COLO668 (cell line): ENCODE measurements at regions not wholly inside any gene's neighbourhood (a gene's known extent, or its start where the extent isn't known, plus 50 kb on each side); places are given as distances from the start of the nearest gene placed in this dataset.
"Not testable (repeated sequence)": the region's sequence is repeated elsewhere in the genome, so short reads cannot be mapped to it uniquely, and the experiment has no call there.

Experiments
- DNase-seq: peaks from one replicate; lab custom pipeline; 2025; ENCODE audit not compliant: unreplicated experiment; lab: John Stamatoyannopoulos, UW

DNA sequence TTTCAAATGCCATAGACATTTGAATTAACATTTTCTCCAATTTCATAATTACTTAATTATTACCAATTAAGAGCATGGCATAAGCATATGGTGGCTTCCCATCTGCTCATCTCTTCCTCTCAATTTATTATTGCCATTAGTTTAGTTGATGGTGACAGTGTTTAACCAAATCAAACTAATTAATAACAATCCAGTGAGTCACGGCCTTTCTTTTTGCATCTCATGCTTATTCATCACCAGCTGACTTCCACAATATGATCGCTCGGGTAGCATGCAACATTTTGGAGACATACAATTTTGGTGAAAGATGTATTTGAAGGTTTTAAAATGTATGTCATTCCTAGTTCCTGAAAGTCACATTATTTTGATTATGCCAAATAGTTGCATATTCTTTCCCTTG lies 172.8 kb upstream of the TACR3 start:
- no peak for DNase-seq

DNA sequence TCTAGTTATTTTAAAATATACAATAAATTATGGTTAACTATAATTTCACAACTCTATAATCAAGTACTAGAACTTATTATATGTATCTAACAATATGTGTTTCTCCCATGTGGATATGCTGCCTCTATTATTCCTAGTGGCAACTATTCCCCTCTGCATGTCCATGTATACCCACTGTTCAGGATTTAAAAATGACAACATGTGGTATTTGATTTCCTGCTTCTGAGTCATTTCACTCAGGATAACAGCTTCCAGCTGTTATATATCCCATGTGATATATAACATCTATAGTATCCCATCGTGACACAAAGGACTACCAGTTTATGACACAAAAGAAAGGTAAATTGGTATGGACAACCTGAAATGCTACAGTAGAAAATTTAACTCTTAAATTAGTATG lies 167.4 kb upstream of the TACR3 start:
- no peak for DNase-seq

DNA sequence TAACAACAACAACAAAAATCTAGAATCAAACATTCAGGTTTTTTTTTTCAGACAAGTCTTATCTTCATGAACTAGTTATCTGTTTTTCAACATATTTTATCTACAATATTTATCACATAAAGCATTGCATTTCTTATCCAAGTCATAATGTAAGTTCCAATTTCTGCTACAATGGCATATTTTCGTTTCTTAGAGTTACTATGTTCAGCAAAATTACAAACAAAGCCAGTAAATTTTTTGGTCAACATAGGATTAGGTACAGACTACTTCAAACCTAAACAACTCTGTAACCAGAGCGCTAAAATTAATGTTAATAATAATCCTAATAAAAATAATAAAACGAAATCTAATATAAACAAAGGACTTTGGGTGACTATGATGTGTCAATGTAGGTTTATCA lies 165.4 kb upstream of the TACR3 start:
- DNase-seq, result no peak

DNA sequence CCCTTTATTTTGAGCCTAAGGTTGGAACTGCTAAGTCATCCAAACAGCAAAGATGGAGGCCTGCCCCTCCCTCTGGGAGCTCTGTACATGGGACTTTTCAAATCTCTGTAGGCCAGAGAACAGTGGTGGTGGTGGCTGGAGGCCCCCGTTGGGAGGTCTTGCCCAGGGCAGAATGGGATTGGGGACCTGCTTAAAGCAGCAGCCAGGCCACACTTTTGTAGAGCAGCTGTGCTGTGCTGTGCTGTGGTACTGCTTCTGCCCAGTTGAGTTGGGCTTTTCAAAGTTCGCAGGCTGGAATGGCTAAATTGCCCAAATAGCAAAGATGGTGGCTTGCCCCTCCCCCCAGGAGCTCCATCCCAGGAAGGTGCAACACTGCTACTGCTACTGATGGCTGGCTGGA lies 147.5 kb upstream of the TACR3 start:
- no peak for DNase-seq

DNA sequence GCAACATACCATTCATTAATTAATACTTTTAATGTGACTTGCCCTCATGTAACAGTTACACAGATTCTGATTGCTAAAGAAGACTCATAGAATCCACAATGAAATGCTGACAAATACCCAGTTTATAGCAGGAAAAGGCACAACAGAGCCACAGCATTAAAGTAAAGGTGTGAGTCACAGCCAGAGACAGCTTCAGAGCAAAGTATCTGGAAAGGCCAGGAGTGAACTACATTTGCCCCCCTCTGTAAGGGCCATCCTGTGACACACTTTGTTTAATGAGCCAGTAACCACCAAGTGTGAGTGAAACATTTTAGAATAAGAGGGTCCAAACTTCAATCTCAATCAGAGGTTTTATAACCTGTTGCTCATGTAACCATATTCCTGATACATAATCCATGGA lies 133.8 kb upstream of the TACR3 start:
- DNase-seq, result no peak

- no peak for DNase-seq
Measured at GRCh38 chr4:103853146-103853545, 133.4 kb upstream of the TACR3 start.

- DNase-seq, result no peak
Measured at GRCh38 chr4:103845075-103845474, 125.3 kb upstream of the TACR3 start.

DNA sequence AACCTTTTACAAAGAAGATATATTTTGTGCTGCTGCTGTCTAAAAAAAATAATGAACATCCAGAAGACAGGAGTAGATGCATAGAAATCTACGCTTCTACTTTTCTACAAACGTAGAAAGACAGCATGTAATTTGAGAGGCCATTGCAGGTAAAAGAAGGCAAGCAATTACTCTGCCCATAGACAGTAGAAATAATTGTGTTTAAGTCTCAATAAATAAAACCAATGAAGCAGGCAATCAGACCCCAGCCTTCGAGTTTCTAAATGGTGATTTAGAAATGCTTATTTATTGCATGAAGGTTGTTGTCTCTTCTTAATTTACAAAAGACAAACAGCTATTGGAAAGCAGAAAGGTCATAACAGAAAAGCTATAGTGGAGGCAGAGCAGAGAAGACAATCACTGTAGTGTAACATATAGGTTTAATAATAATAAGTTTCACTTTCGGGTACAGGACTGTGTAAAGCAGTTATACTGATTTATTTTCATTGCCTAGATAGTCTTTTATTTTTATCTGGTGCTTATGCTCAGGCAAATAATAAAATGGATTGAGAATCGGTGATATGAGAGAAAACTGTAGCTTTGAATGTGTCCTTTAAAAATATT lies 123.0 kb upstream of the TACR3 start:
- no peak for DNase-seq

GRCh38 chr4:103842076-103842475 lies 122.3 kb upstream of the TACR3 start:
- no peak for DNase-seq

GRCh38 chr4:103810308-103810707 lies 90.5 kb upstream of the TACR3 start:
- not testable (repeated sequence) for DNase-seq

- no peak for DNase-seq
Measured at GRCh38 chr4:103802766-103803165, 83.0 kb upstream of the TACR3 start.

DNA sequence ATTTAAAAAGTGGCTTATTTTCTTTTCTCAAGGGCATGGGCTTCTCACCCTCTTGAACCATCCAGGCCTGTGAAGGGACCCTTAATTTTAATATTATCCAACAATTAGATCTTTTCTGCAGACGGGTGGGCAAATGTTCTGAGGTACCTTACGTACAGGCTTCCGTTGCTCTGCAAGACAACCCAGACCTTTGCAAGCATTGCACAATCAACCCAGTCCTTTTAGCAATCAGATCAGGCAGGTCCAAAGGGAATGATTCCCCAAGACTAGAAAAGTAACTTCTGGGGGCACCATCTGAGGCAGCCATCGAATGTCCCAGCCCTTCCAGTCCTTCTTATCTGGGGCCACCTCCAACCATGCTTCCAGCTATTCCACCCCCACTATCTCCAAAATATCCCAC lies 67.3 kb upstream of the TACR3 start:
- DNase-seq, result no peak

DNA sequence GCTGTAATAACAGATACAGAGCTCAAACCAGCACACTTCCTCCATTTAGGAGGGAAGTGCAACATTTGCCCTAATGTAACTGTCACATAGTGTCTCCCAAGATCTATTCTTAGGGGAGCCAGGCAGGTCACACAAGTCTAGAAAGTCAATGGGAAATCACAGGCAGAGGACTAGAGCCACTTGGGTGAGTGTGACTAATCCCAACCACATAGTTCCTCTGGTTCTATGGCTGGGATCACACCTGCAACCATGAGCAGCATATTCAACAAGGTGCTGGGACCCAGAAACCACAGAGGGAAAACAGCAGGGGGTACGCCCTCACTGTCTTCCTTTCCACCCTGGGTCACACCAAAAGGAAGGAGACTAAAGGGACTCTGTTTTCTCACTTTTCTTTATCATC lies 66.8 kb upstream of the TACR3 start:
- DNase-seq, result no peak

- peak; percentile 5 for DNase-seq
Measured at GRCh38 chr4:103786014-103786413, 66.2 kb upstream of the TACR3 start.

GRCh38 chr4:103778221-103778620 lies 58.4 kb upstream of the TACR3 start:
- DNase-seq, result no peak

DNA sequence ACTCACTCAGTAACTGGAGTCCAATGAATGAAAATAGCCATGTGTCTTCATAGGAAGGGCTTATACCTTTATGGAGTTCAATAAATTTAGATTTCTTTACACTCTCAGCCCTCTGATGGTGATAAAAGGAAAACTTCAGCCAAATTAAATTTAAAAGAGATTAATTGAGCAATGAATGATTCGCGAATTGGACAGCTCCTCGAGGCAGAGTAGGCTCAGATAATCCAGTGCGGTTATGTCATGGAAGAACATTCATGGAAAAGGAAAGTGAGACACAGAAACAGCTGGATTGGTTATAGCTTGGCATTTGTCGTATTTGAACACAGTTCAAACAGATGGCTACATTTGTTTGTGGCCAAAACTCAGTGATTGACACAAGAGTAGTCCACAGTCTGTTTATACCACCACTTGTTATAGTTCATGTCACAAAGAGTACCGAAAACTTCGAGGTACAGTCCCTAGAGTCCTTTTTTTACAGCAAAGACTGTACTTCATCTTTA lies 54.6 kb upstream of the TACR3 start:
- DNase-seq, result no peak

GRCh38 chr4:103773691-103774231 lies 54.0 kb upstream of the TACR3 start:
- DNase-seq, result no peak
